ENCODE measurements at regions not wholly inside any gene's neighbourhood (a gene's known extent, or its start where the extent isn't known, plus 50 kb on each side); places are given as distances from the start of the nearest gene placed in this dataset.

- TF ChIP-seq, protein P1, sequence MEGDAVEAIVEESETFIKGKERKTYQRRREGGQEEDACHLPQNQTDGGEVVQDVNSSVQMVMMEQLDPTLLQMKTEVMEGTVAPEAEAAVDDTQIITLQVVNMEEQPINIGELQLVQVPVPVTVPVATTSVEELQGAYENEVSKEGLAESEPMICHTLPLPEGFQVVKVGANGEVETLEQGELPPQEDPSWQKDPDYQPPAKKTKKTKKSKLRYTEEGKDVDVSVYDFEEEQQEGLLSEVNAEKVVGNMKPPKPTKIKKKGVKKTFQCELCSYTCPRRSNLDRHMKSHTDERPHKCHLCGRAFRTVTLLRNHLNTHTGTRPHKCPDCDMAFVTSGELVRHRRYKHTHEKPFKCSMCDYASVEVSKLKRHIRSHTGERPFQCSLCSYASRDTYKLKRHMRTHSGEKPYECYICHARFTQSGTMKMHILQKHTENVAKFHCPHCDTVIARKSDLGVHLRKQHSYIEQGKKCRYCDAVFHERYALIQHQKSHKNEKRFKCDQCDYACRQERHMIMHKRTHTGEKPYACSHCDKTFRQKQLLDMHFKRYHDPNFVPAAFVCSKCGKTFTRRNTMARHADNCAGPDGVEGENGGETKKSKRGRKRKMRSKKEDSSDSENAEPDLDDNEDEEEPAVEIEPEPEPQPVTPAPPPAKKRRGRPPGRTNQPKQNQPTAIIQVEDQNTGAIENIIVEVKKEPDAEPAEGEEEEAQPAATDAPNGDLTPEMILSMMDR (IDR thresholded peaks at IDR 0.05; ENCODE audit: insufficient read depth, low read length, poor library complexity, severe bottlenecking) = no peak
- no peaks in the 10 kb centered on the region for H3K27me3 ChIP-seq (ENCODE audit: control insufficient read depth, insufficient read depth, low read length)
- no peak for DNase-seq (ENCODE audit: low read depth)
- H3K36me3 ChIP-seq (ENCODE audit: control insufficient read depth, insufficient read depth, low read length) = no peaks in the 10 kb centered on the region
- no peak overlapping the region for H3K4me3 ChIP-seq (ENCODE audit: low read depth, low read length)
These were observed 162.5 kb upstream of the PDE3A start for GRCh38 chr12:20205854-20206253.

- no peak overlapping the region for H3K4me3 ChIP-seq (ENCODE audit: low read depth, low read length)
- DNase-seq (ENCODE audit: low read depth) = no peak
- no peaks in the 10 kb centered on the region for H3K27me3 ChIP-seq (ENCODE audit: control insufficient read depth, insufficient read depth, low read length)
- TF ChIP-seq, protein P1 (IDR thresholded peaks at IDR 0.05; ENCODE audit: insufficient read depth, low read length, poor library complexity, severe bottlenecking) = no peak
- no peaks in the 10 kb centered on the region for H3K36me3 ChIP-seq (ENCODE audit: control insufficient read depth, insufficient read depth, low read length)
These were observed 161.9 kb upstream of the PDE3A start for GRCh38 chr12:20206410-20206809.

- Histone ChIP-seq H3K4me3 (ENCODE audit: low read depth, low read length) (no peak overlapping the region), H3K27me3 (ENCODE audit: control insufficient read depth, insufficient read depth, low read length) (no peaks in the 10 kb centered on the region), H3K36me3 (ENCODE audit: control insufficient read depth, insufficient read depth, low read length) (no peaks in the 10 kb centered on the region)
- DNase-seq (ENCODE audit: low read depth) = no peak
- TF ChIP-seq, protein P1 (IDR thresholded peaks at IDR 0.05; ENCODE audit: insufficient read depth, low read length, poor library complexity, severe bottlenecking) = no peak
These were observed 157.6 kb upstream of the PDE3A start for GRCh38 chr12:20210621-20211215.

DNA sequence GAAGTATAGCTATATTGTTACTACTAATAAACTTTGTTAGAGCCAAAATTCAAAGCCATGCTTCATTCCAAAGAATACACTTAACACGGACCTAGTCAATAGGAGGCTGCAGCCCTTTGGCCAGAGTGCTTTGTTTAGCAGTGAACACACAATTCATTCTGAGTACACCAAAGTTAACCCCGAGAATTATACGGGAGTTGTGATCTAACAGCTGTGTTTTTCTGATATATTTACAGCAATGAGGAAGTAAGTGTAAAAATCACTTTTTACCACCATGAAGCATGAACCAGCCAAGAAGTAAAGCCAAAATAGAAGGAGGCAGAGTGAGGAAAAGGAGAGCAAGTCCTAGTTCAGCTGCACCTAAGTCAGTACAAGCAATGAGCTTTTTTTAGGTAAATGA is 156.8 kb upstream of the PDE3A start:
- Histone ChIP-seq H3K4me3 (ENCODE audit: low read depth, low read length) (no peak overlapping the region), H3K27me3 (ENCODE audit: control insufficient read depth, insufficient read depth, low read length) (no peaks in the 10 kb centered on the region), H3K36me3 (ENCODE audit: control insufficient read depth, insufficient read depth, low read length) (no peaks in the 10 kb centered on the region)
- TF ChIP-seq, protein P1 (IDR thresholded peaks at IDR 0.05; ENCODE audit: insufficient read depth, low read length, poor library complexity, severe bottlenecking) = no peak
- DNase-seq (ENCODE audit: low read depth) = no peak

DNA sequence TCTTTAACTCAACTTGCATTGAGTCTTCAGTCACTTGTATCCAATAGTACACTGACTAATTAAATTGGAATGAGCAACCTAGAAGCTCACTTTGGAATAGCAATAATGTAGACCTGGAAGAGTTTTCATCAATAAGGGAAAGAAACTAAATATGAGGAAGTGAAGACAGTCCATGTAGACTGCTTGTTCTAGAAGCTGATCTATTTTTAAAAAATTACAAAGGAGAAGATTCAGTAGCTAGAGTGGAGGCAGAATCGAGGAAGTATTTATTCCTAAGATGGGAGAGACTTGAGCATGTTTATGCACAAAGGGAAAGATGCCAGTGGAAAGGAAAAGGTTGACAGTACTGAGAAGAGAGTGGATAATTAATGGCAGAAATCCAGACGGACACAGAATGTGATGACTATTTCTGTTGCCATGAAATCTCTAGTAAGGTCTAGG is 156.3 kb upstream of the PDE3A start:
- no peaks in the 10 kb centered on the region for H3K36me3 ChIP-seq (ENCODE audit: control insufficient read depth, insufficient read depth, low read length)
- no peak for DNase-seq (ENCODE audit: low read depth)
- no peak overlapping the region for H3K4me3 ChIP-seq (ENCODE audit: low read depth, low read length)
- no peaks in the 10 kb centered on the region for H3K27me3 ChIP-seq (ENCODE audit: control insufficient read depth, insufficient read depth, low read length)
- TF ChIP-seq, protein P1 (IDR thresholded peaks at IDR 0.05; ENCODE audit: insufficient read depth, low read length, poor library complexity, severe bottlenecking) = no peak

Measured in kidney epithelial cell (primary cell).